Adrenal gland (tissue), 9 donors: ENCODE measurements at regions not wholly inside any gene's neighbourhood (a gene's known extent, or its start where the extent isn't known, plus 50 kb on each side); places are given as distances from the start of the nearest gene placed in this dataset.

ENCODE experiments used
- DNase-seq, 7 donors: peaks; one replicate each; pipeline ENCODE4 v3.0.0-alpha.2; 2019 to 2020
- H3K27ac ChIP-seq, 5 donors: fragments of 200-600 bp; sonication (generic) in 4 of 5; 1 replicate in 3 of 5; 2 replicates in 2 of 5; pipeline versions ENCODE4 v1.5.1 to v1.8.0; 2016 to 2020; ENCODE audit warnings: mild to moderate bottlenecking in 1 of 5
- H3K27me3 ChIP-seq: fragments of 200-600 bp; 2 replicates; pipeline ENCODE4 v1.8.0; 2021
- H3K36me3 ChIP-seq, 2 donors: fragments of 200-600 bp; replicated peaks in 1 of 2; 1 replicate in 1 of 2; 2 replicates in 1 of 2; pipeline versions ENCODE4 v1.5.1 to v1.8.0; 2018 to 2022
- H3K4me1 ChIP-seq, 2 donors: fragments of 200-600 bp; replicated peaks in 1 of 2; 1 replicate in 1 of 2; 2 replicates in 1 of 2; pipeline versions ENCODE4 v1.5.1 to v1.8.0; 2018 to 2021
- H3K4me3 ChIP-seq, 4 donors: fragments of 200-600 bp; sonication (generic) in 3 of 4; one replicate each; pipeline ENCODE4 v1.5.1; 2016 to 2018
- H3K9me3 ChIP-seq, 3 donors: fragments of 200-600 bp; sonication (generic) in 1 of 3; replicated peaks in 1 of 3; 1 replicate in 2 of 3; 2 replicates in 1 of 3; pipeline versions ENCODE4 v1.5.1 to v1.8.0; 2016 to 2021
- POLR2A ChIP-seq, 2 donors: fragments of 450-650 bp; IDR thresholded peaks; one replicate each; pipeline ENCODE4 v1.6.1; 2017; ENCODE audit warnings: antibody characterized with exemption in 2 of 2, mild to moderate bottlenecking in 2 of 2, moderate library complexity in 1 of 2
- WGBS, 4 donors: extraction: QIAGEN DNeasy Blood & Tissue Kit in 2 of 4; methylation state at CpG; one replicate each; pipeline versions ENCODE4 v1.1.5 to v1.1.7; 2013 to 2017; 5-methylcytosine and 5-hydroxymethylcytosine counted together
- intact Hi-C, 2 donors: fragments of 100-400 bp; cut with DNase I; formaldehyde crosslinking; loops; one replicate each; pipeline versions ENCODE4 v1.14.1 to v1.15.0; 2022 to 2023
- TF ChIP-seq, protein P1 (sequence below), 6 experiments: fragments of 450-650 bp in 4 of 6; fragments of 200-600 bp in 2 of 6; sonication (generic) in 1 of 6; IDR thresholded peaks; 1 replicate in 5 of 6; 2 replicates in 1 of 6; pipeline versions ENCODE4 v1.5.1 to v1.8.0; 2016 to 2021; ENCODE audit warnings: antibody characterized with exemption in 6 of 6, mild to moderate bottlenecking in 2 of 6, moderate library complexity in 1 of 6
- donor health status: healthy with polysubstance abuse.
- donor health status: Bipolar disorder and iron deficiency.
- donor health status: DM: yes; HTN: yes; CAD: no.
- donor health status: DM: no; HTN: no; CAD: no.
- donor health status: DM: no; HTN: no; CAD: no.

GRCh38 chr21:37994211-37994610, 78.0 kb upstream of the KCNJ6 start:
- Histone ChIP-seq H3K4me3 (no peak overlapping the region), H3K27ac (no peak overlapping the region), H3K9me3 (no peaks in the 10 kb centered on the region), H3K27me3 (peaks cover 4% of the 10 kb centered on the region), H3K36me3 (no peaks in the 10 kb centered on the region), H3K4me1 (no peaks in the 10 kb centered on the region)
- DNase-seq = no peak
- WGBS, 4 donors = 77 to 83% (median 82%) methylated on average over 4 of the region's 4 CpGs
- intact Hi-C loops = no loop called here
- TF ChIP-seq POLR2A (IDR thresholded peaks at IDR 0.05) = no peak
- TF ChIP-seq, protein P1, sequence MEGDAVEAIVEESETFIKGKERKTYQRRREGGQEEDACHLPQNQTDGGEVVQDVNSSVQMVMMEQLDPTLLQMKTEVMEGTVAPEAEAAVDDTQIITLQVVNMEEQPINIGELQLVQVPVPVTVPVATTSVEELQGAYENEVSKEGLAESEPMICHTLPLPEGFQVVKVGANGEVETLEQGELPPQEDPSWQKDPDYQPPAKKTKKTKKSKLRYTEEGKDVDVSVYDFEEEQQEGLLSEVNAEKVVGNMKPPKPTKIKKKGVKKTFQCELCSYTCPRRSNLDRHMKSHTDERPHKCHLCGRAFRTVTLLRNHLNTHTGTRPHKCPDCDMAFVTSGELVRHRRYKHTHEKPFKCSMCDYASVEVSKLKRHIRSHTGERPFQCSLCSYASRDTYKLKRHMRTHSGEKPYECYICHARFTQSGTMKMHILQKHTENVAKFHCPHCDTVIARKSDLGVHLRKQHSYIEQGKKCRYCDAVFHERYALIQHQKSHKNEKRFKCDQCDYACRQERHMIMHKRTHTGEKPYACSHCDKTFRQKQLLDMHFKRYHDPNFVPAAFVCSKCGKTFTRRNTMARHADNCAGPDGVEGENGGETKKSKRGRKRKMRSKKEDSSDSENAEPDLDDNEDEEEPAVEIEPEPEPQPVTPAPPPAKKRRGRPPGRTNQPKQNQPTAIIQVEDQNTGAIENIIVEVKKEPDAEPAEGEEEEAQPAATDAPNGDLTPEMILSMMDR (IDR thresholded peaks at IDR 0.05) = no peak

DNA sequence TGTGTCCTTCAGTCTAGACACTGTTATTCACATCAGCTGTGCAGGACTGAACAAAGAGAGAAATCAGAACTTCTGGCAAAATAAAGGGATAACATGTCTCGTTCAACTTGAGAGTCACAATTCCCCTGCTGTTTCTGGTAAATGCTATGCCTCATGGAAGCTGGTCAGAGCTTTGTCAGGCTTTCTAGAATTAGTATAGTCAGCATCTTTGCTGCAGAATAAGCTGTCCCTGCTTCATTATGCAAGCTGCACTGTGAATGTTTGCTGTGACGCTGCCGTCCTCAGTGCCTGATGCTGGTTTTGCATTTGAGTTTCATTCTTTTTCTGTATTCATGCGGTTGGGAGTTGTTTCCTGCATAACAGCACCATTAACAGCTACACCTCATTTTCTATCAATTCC, 96.4 kb upstream of the KCNJ6 start:
- TF ChIP-seq POLR2A (IDR thresholded peaks at IDR 0.05) = no peak
- TF ChIP-seq, protein P1 (IDR thresholded peaks at IDR 0.05) = no peak
- no peaks in the 10 kb centered on the region for H3K36me3 ChIP-seq
- WGBS, 4 donors = 60 to 69% (median 65%) methylated on average over 4 of the region's 4 CpGs
- no peaks in the 10 kb centered on the region for H3K27me3 ChIP-seq
- intact Hi-C loops = no loop called here
- H3K4me3 ChIP-seq = no peak overlapping the region
- no peak for DNase-seq
- H3K9me3 ChIP-seq = no peaks in the 10 kb centered on the region
- no peaks in the 10 kb centered on the region for H3K4me1 ChIP-seq
- no peak overlapping the region for H3K27ac ChIP-seq

- no peaks in the 10 kb centered on the region for H3K27me3 ChIP-seq
- H3K9me3 ChIP-seq = no peaks in the 10 kb centered on the region
- H3K36me3 ChIP-seq = no peaks in the 10 kb centered on the region
- TF ChIP-seq, protein P1 (IDR thresholded peaks at IDR 0.05) = no peak
- no peak for TF ChIP-seq POLR2A (IDR thresholded peaks at IDR 0.05)
- no peak overlapping the region for H3K27ac ChIP-seq
- H3K4me1 ChIP-seq = no peaks in the 10 kb centered on the region
- DNase-seq = no peak
- WGBS, 4 donors = 53 to 66% (median 60%) methylated on average over 4 of the region's 4 CpGs
- intact Hi-C loops = no loop called here
- H3K4me3 ChIP-seq = no peak overlapping the region
Observed at GRCh38 chr21:38013741-38014140, 97.5 kb upstream of the KCNJ6 start.

- H3K27me3 ChIP-seq = no peaks in the 10 kb centered on the region
- intact Hi-C loops = no loop called here
- H3K4me3 ChIP-seq = no peak overlapping the region
- 60 to 76% (median 67%) methylated on average over 1 of the region's 1 CpG for WGBS, 4 donors
- no peak for TF ChIP-seq POLR2A (IDR thresholded peaks at IDR 0.05)
- TF ChIP-seq, protein P1 (IDR thresholded peaks at IDR 0.05) = no peak
- H3K27ac ChIP-seq = no peak overlapping the region
- no peaks in the 10 kb centered on the region for H3K36me3 ChIP-seq
- no peak for DNase-seq
- no peaks in the 10 kb centered on the region for H3K4me1 ChIP-seq
- H3K9me3 ChIP-seq = no peaks in the 10 kb centered on the region
Observed at GRCh38 chr21:38014298-38014697, 98.0 kb upstream of the KCNJ6 start.
